Common myeloid progenitor, CD34-positive (primary cell): ENCODE measurements at regions not wholly inside any gene's neighbourhood (a gene's known extent, or its start where the extent isn't known, plus 50 kb on each side); places are given as distances from the start of the nearest gene placed in this dataset.

ENCODE experiments used
- CTCF ChIA-PET: fragments of 350-600 bp; sonication (Branson Sonifier 250); formaldehyde crosslinking; loops from one replicate; lab custom pipeline; 2021; ENCODE audit warnings: antibody characterized with exemption; lab: Charles Lee
- POLR2A ChIA-PET: fragments of 350-600 bp; sonication (Branson Sonifier 250); formaldehyde crosslinking; loops from one replicate; lab custom pipeline; 2021; ENCODE audit warnings: antibody characterized with exemption; lab: Charles Lee
- DNase-seq, 3 donors: peaks; one replicate each; pipeline versions ENCODE4 v3.0.0 to v3.0.0-alpha.2; 2013
- H3K27ac ChIP-seq, 2 experiments: 1 replicate in 1 of 2; 2 replicates in 1 of 2; pipeline ENCODE4 v1.7.0; 2013; ENCODE audit warnings: inconsistent platforms in 2 of 2, low read length in 2 of 2, mild to moderate bottlenecking in 2 of 2, low read depth in 1 of 2, moderate library complexity in 1 of 2; ENCODE audit not compliant: severe bottlenecking in 2 of 2, insufficient read depth in 1 of 2, poor library complexity in 1 of 2
- H3K27me3 ChIP-seq, 5 experiments: replicated peaks in 2 of 5; 1 replicate in 3 of 5; 2 replicates in 2 of 5; pipeline versions ENCODE4 v1.6.1 to v1.7.0; 2013; ENCODE audit warnings: low read length in 4 of 5, mild to moderate bottlenecking in 2 of 5, moderate library complexity in 2 of 5, inconsistent platforms in 1 of 5; ENCODE audit not compliant: insufficient read depth in 5 of 5, control insufficient read depth in 4 of 5
- H3K36me3 ChIP-seq, 4 experiments: 1 replicate in 2 of 4; 2 replicates in 2 of 4; pipeline versions ENCODE4 v1.6.1 to v1.7.0; 2013; ENCODE audit warnings: low read length in 3 of 4, control low read depth in 1 of 4, mild to moderate bottlenecking in 1 of 4; ENCODE audit not compliant: control insufficient read depth in 4 of 4, insufficient read depth in 4 of 4
- H3K4me1 ChIP-seq, 4 experiments: 1 replicate in 3 of 4; 2 replicates in 1 of 4; pipeline versions ENCODE4 v1.6.1 to v1.7.1; 2013; ENCODE audit warnings: low read length in 3 of 4, mild to moderate bottlenecking in 3 of 4, control low read depth in 1 of 4, inconsistent platforms in 1 of 4, moderate library complexity in 1 of 4; ENCODE audit not compliant: control insufficient read depth in 4 of 4, insufficient read depth in 4 of 4; ENCODE audit errors: control extremely low read depth in 1 of 4
- H3K4me3 ChIP-seq, 7 experiments: 1 replicate in 4 of 7; 2 replicates in 3 of 7; pipeline versions ENCODE4 v1.5.1 to v1.7.0; 2013; ENCODE audit warnings: mild to moderate bottlenecking in 7 of 7, low read length in 6 of 7, moderate library complexity in 6 of 7, inconsistent platforms in 2 of 7, low read depth in 2 of 7, control low read depth in 1 of 7; ENCODE audit not compliant: insufficient read depth in 4 of 7, control insufficient read depth in 1 of 7; ENCODE audit errors: extremely low read depth in 1 of 7
- H3K9me3 ChIP-seq, 5 experiments: 1 replicate in 4 of 5; 2 replicates in 1 of 5; pipeline versions ENCODE4 v1.6.1 to v1.7.1; 2013; ENCODE audit warnings: low read length in 4 of 5, mild to moderate bottlenecking in 2 of 5, inconsistent platforms in 1 of 5, low read depth in 1 of 5, moderate library complexity in 1 of 5; ENCODE audit not compliant: control insufficient read depth in 4 of 5, insufficient read depth in 2 of 5; ENCODE audit errors: control extremely low read depth in 1 of 5
- WGBS: methylation state at CpG from one replicate; pipeline ENCODE4 v1.1.5; 2013; ENCODE audit not compliant: insufficient coverage; 5-methylcytosine and 5-hydroxymethylcytosine counted together

- Histone ChIP-seq H3K27ac (no peak overlapping the region), H3K27me3 (no peaks in the 10 kb centered on the region), H3K36me3 (no peaks in the 10 kb centered on the region), H3K4me1 (no peaks in the 10 kb centered on the region), H3K4me3 (no peak overlapping the region), H3K9me3 (peaks cover 0 to 15% (median 5%) of the 10 kb centered on the region in 5 experiments)
- ChIA-PET CTCF (no interaction called here), POLR2A (no interaction called here)
- WGBS = no CpG with 5 or more reads among the region's 1 CpG
- DNase-seq = no peak
Observed at GRCh38 chr18:56412951-56413350, 225.4 kb downstream of the TXNL1 start.

- Histone ChIP-seq H3K4me3 (no peak overlapping the region), H3K27ac (no peak overlapping the region), H3K4me1 (no peaks in the 10 kb centered on the region), H3K36me3 (no peaks in the 10 kb centered on the region), H3K27me3 (no peaks in the 10 kb centered on the region), H3K9me3 (peaks cover 0 to 12% (median 5%) of the 10 kb centered on the region in 5 experiments)
- ChIA-PET POLR2A (no interaction called here), CTCF (no interaction called here)
- DNase-seq = no peak
Observed at GRCh38 chr18:56409736-56410135, 228.7 kb downstream of the TXNL1 start.

- ChIA-PET CTCF (interaction anchor here (0.8 kb wide), 1 partner anchor 26 kb away, joined by 3 read pairs; no protein-coding TSS in a partner anchor), POLR2A (no interaction called here)
- H3K9me3 ChIP-seq = peaks cover 0 to 5% (median 0%) of the 10 kb centered on the region in 5 experiments
- no peaks in the 10 kb centered on the region for H3K36me3 ChIP-seq
- H3K4me1 ChIP-seq = no peaks in the 10 kb centered on the region
- H3K27ac ChIP-seq = no peak overlapping the region
- WGBS = 93% methylated on average over 3 of the region's 4 CpGs
- H3K27me3 ChIP-seq = no peaks in the 10 kb centered on the region
- no peak for DNase-seq
- no peak overlapping the region for H3K4me3 ChIP-seq
Observed at GRCh38 chr18:56407646-56408180, 230.7 kb downstream of the TXNL1 start.

GRCh38 chr18:56402872-56403516 is 235.4 kb downstream of the TXNL1 start:
- Histone ChIP-seq H3K4me3 (no peak overlapping the region), H3K27me3 (no peaks in the 10 kb centered on the region), H3K27ac (no peak overlapping the region), H3K4me1 (peaks cover 0 to 4% (median 2%) of the 10 kb centered on the region in 4 experiments), H3K9me3 (peaks cover 0 to 5% (median 0%) of the 10 kb centered on the region in 5 experiments), H3K36me3 (no peaks in the 10 kb centered on the region)
- POLR2A ChIA-PET = no interaction called here
- WGBS = 100% methylated on average over 1 of the region's 1 CpG
- CTCF ChIA-PET = no interaction called here
- peak in 1 of 3 donors; percentile 8 for DNase-seq

- Histone ChIP-seq H3K9me3 (no peaks in the 10 kb centered on the region), H3K27me3 (no peaks in the 10 kb centered on the region), H3K4me3 (no peak overlapping the region), H3K36me3 (no peaks in the 10 kb centered on the region), H3K27ac (no peak overlapping the region), H3K4me1 (peaks cover 0 to 4% (median 0%) of the 10 kb centered on the region in 4 experiments)
- DNase-seq = no peak
- CTCF ChIA-PET = no interaction called here
- POLR2A ChIA-PET = no interaction called here
- 91% methylated on average over 3 of the region's 3 CpGs for WGBS
Observed at GRCh38 chr18:56393870-56394269, 244.5 kb downstream of the TXNL1 start.

- H3K9me3 ChIP-seq = no peaks in the 10 kb centered on the region
- CTCF ChIA-PET = no interaction called here
Observed at GRCh38 chr18:56391931-56392590, 246.3 kb downstream of the TXNL1 start.

GRCh38 chr18:56390626-56391025 is 247.8 kb downstream of the TXNL1 start:
- ChIA-PET POLR2A (no interaction called here), CTCF (no interaction called here)
- WGBS = 100% methylated on average over 1 of the region's 3 CpGs
- Histone ChIP-seq H3K4me3 (no peak overlapping the region), H3K27ac (no peak overlapping the region), H3K27me3 (no peaks in the 10 kb centered on the region), H3K36me3 (no peaks in the 10 kb centered on the region), H3K9me3 (no peaks in the 10 kb centered on the region), H3K4me1 (peaks cover 0 to 7% (median 3%) of the 10 kb centered on the region in 4 experiments)
- DNase-seq = no peak

More at GRCh38 chr18:56391931-56392590, 246.3 kb downstream of the TXNL1 start:
- no peaks in the 10 kb centered on the region for H3K27me3 ChIP-seq
- no peak overlapping the region for H3K27ac ChIP-seq
- 93% methylated on average over 2 of the region's 3 CpGs for WGBS
- POLR2A ChIA-PET = no interaction called here
- no peaks in the 10 kb centered on the region for H3K36me3 ChIP-seq
- no peak overlapping the region for H3K4me3 ChIP-seq
- no peak for DNase-seq
- H3K4me1 ChIP-seq = peaks cover 0 to 7% (median 3%) of the 10 kb centered on the region in 4 experiments
